G401.6 (cell line): ENCODE measurements at regions not wholly inside any gene's neighbourhood (a gene's known extent, or its start where the extent isn't known, plus 50 kb on each side); places are given as distances from the start of the nearest gene placed in this dataset.

ENCODE experiments used
- FAIRE-seq: peaks from 2 replicates; lab custom pipeline; 2012; peaks lifted over from hg19 to GRCh38; lab: Jason Lieb, UNC

GRCh38 chr18:78123144-78123909 is 856.3 kb upstream of the SALL3 start:
- no peak for FAIRE-seq

GRCh38 chr18:78123926-78124797 is 855.5 kb upstream of the SALL3 start:
- no peak for FAIRE-seq

- no peak for FAIRE-seq
Observed at GRCh38 chr18:78125206-78125896, 854.3 kb upstream of the SALL3 start.

GRCh38 chr18:78126106-78126505 is 853.5 kb upstream of the SALL3 start:
- FAIRE-seq, result no peak

- no peak for FAIRE-seq
Observed at GRCh38 chr18:78126536-78126935, 853.1 kb upstream of the SALL3 start.

GRCh38 chr18:78127041-78127440 is 852.6 kb upstream of the SALL3 start:
- FAIRE-seq, result no peak

GRCh38 chr18:78128004-78128403 is 851.6 kb upstream of the SALL3 start:
- FAIRE-seq, result no peak

GRCh38 chr18:78129260-78129659 is 850.4 kb upstream of the SALL3 start:
- FAIRE-seq, result no peak

- no peak for FAIRE-seq
Observed at GRCh38 chr18:78130232-78131195, 849.1 kb upstream of the SALL3 start.

GRCh38 chr18:78133729-78134128 is 845.9 kb upstream of the SALL3 start:
- FAIRE-seq, result no peak

- no peak for FAIRE-seq
Observed at GRCh38 chr18:78136986-78137385, 842.6 kb upstream of the SALL3 start.

GRCh38 chr18:78138983-78139496 is 840.6 kb upstream of the SALL3 start:
- no peak for FAIRE-seq

- no peak for FAIRE-seq
Observed at GRCh38 chr18:78140294-78140693, 839.3 kb upstream of the SALL3 start.

- FAIRE-seq, result no peak
Observed at GRCh38 chr18:78144669-78145068, 834.9 kb upstream of the SALL3 start.

GRCh38 chr18:78145096-78145495 is 834.5 kb upstream of the SALL3 start:
- FAIRE-seq, result no peak

- FAIRE-seq, result no peak
Observed at GRCh38 chr18:78146136-78147085, 833.2 kb upstream of the SALL3 start.

GRCh38 chr18:78150590-78150989 is 829.0 kb upstream of the SALL3 start:
- no peak for FAIRE-seq

- FAIRE-seq, result no peak
Observed at GRCh38 chr18:78151234-78151633, 828.4 kb upstream of the SALL3 start.

GRCh38 chr18:78151948-78152725 is 827.5 kb upstream of the SALL3 start:
- no peak for FAIRE-seq
